Peyer's patch (tissue), 4 donors: ENCODE measurements at regions not wholly inside any gene's neighbourhood (a gene's known extent, or its start where the extent isn't known, plus 50 kb on each side); places are given as distances from the start of the nearest gene placed in this dataset.
A peak's percentile ranks its signal among the peaks of the same experiment; 100 is the strongest.

Experiments
- POLR2A ChIP-seq, 2 donors: fragments of 450-650 bp; IDR thresholded peaks; one replicate each; pipeline ENCODE4 v1.5.1; 2017; ENCODE audit warnings: antibody characterized with exemption in 2 of 2, mild to moderate bottlenecking in 2 of 2, moderate library complexity in 2 of 2
- TF ChIP-seq, protein P1 (sequence below), 6 experiments: fragments of 450-650 bp in 4 of 6; fragments of 200-600 bp in 2 of 6; sonication (generic) in 1 of 6; IDR thresholded peaks; one replicate each; pipeline ENCODE4 v1.5.1; 2017 to 2019; ENCODE audit warnings: antibody characterized with exemption in 6 of 6, mild to moderate bottlenecking in 3 of 6, moderate library complexity in 1 of 6

DNA sequence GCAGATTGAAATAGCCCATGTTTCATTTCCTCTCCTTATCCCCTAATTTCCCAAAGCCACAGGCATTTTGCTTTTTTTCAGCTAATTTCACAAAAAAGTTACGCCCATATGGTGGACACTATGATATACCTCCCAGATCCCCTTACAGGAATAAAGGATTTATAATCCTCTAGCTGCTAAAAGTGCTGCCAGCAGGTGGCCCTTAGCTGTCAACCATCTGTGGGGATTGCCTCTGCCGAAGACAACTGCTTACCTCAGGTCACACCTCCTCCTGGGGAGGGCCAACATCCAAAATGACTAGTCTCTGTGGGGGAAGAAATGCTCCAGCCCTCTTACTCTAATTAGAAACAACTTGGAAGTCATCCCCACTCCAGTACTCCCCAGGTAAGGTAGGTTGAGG is 61.0 kb upstream of the EPB41L3 start:
- TF ChIP-seq, protein P1, sequence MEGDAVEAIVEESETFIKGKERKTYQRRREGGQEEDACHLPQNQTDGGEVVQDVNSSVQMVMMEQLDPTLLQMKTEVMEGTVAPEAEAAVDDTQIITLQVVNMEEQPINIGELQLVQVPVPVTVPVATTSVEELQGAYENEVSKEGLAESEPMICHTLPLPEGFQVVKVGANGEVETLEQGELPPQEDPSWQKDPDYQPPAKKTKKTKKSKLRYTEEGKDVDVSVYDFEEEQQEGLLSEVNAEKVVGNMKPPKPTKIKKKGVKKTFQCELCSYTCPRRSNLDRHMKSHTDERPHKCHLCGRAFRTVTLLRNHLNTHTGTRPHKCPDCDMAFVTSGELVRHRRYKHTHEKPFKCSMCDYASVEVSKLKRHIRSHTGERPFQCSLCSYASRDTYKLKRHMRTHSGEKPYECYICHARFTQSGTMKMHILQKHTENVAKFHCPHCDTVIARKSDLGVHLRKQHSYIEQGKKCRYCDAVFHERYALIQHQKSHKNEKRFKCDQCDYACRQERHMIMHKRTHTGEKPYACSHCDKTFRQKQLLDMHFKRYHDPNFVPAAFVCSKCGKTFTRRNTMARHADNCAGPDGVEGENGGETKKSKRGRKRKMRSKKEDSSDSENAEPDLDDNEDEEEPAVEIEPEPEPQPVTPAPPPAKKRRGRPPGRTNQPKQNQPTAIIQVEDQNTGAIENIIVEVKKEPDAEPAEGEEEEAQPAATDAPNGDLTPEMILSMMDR (IDR thresholded peaks at IDR 0.05), result peak in 3 of 6 experiments; percentile 40 to 45 (median 42)
- TF ChIP-seq POLR2A (IDR thresholded peaks at IDR 0.05), result no peak
